Suppressor macrophage (primary cell): ENCODE measurements at regions not wholly inside any gene's neighbourhood (a gene's known extent, or its start where the extent isn't known, plus 50 kb on each side); places are given as distances from the start of the nearest gene placed in this dataset.

Experiments
- DNase-seq, 4 experiments: peaks; one replicate each; pipeline ENCODE4 v3.0.0-alpha.2; 2020 to 2022

GRCh38 chr12:115421796-115422709 is 738.1 kb upstream of the TBX3 start:
- no peak for DNase-seq

GRCh38 chr12:115421350-115421749 is 737.4 kb upstream of the TBX3 start:
- no peak for DNase-seq

GRCh38 chr12:115419145-115419646 is 735.2 kb upstream of the TBX3 start:
- no peak for DNase-seq

GRCh38 chr12:115417610-115418009 is 733.6 kb upstream of the TBX3 start:
- no peak for DNase-seq

- no peak for DNase-seq
These were observed 732.9 kb upstream of the TBX3 start for GRCh38 chr12:115416869-115417268.

GRCh38 chr12:115413626-115414025 is 729.7 kb upstream of the TBX3 start:
- DNase-seq: no peak

- DNase-seq: no peak
These were observed 728.9 kb upstream of the TBX3 start for GRCh38 chr12:115412831-115413230.

- DNase-seq: no peak
These were observed 727.1 kb upstream of the TBX3 start for GRCh38 chr12:115411121-115411520.

GRCh38 chr12:115408642-115409041 is 724.7 kb upstream of the TBX3 start:
- DNase-seq: no peak

- no peak for DNase-seq
These were observed 723.7 kb upstream of the TBX3 start for GRCh38 chr12:115407723-115408122.

GRCh38 chr12:115407036-115407435 is 723.1 kb upstream of the TBX3 start:
- DNase-seq: no peak

GRCh38 chr12:115405471-115405860 is 721.5 kb upstream of the TBX3 start:
- no peak for DNase-seq

- no peak for DNase-seq
These were observed 720.9 kb upstream of the TBX3 start for GRCh38 chr12:115404761-115405470.

- DNase-seq: no peak
These were observed 719.7 kb upstream of the TBX3 start for GRCh38 chr12:115403689-115404088.

GRCh38 chr12:115403253-115403652 is 719.3 kb upstream of the TBX3 start:
- no peak for DNase-seq

- no peak for DNase-seq
These were observed 718.6 kb upstream of the TBX3 start for GRCh38 chr12:115402443-115403180.

- no peak for DNase-seq
These were observed 717.8 kb upstream of the TBX3 start for GRCh38 chr12:115401761-115402160.

GRCh38 chr12:115400011-115400410 is 716.0 kb upstream of the TBX3 start:
- DNase-seq: no peak

GRCh38 chr12:115398311-115398781 is 714.4 kb upstream of the TBX3 start:
- DNase-seq: no peak

- DNase-seq: no peak
These were observed 712.6 kb upstream of the TBX3 start for GRCh38 chr12:115396567-115396966.

- no peak for DNase-seq
These were observed 710.7 kb upstream of the TBX3 start for GRCh38 chr12:115394496-115395220.

- DNase-seq: no peak
These were observed 704.2 kb upstream of the TBX3 start for GRCh38 chr12:115388139-115388538.
